ENCODE measurements at regions not wholly inside any gene's neighbourhood (a gene's known extent, or its start where the extent isn't known, plus 50 kb on each side); places are given as distances from the start of the nearest gene placed in this dataset.

- no peak overlapping the region for H2AFZ ChIP-seq (ENCODE audit: low read length)
- H3K9ac ChIP-seq (ENCODE audit: insufficient read depth, low read length): no peak overlapping the region
- H3K27ac ChIP-seq (ENCODE audit: insufficient read depth, low read length): no peak overlapping the region
- H3K79me2 ChIP-seq (ENCODE audit: control insufficient read depth, insufficient read depth, low read length): no peaks in the 10 kb centered on the region
- no peak overlapping the region for H3K4me2 ChIP-seq (ENCODE audit: extremely low read depth, insufficient read depth, low read length)
- no peaks in the 10 kb centered on the region for H3K4me1 ChIP-seq (ENCODE audit: control insufficient read depth, extremely low read depth, insufficient read depth, low read length)
- H3K27me3 ChIP-seq (ENCODE audit: control insufficient read depth, insufficient read depth, low read length): no peaks in the 10 kb centered on the region
- no peaks in the 10 kb centered on the region for H3K9me3 ChIP-seq (ENCODE audit: control insufficient read depth, insufficient read depth, low read depth, low read length)
- H4K20me1 ChIP-seq (ENCODE audit: control insufficient read depth, extremely low read depth, insufficient read depth, low read length): no peaks in the 10 kb centered on the region
- DNase-seq (ENCODE audit: low read depth in 2 of 2): peak; percentile 14 to 37
- TF ChIP-seq EZH2 (IDR thresholded peaks at IDR 0.05; ENCODE audit: low read length, missing control alignments) (no peak), CTCF (conservative IDR thresholded peaks at IDR 0.05 in 1 of 2, IDR thresholded peaks at IDR 0.05 in 1 of 2; ENCODE audit: low read depth in 1 of 2, low read length in 2 of 2) (no peak)
- H3K36me3 ChIP-seq (ENCODE audit: control insufficient read depth, insufficient read depth, low read length): no peaks in the 10 kb centered on the region
- H3K4me3 ChIP-seq (replicated peaks in 1 of 4; ENCODE audit: control extremely low read depth in 1 of 4, insufficient read depth in 1 of 4, low read depth in 3 of 4, low read length in 4 of 4): no peak overlapping the region
Observed at GRCh38 chr15:69903470-69904469, 193.9 kb downstream of the TLE3 start.

GRCh38 chr15:69906256-69907185, 191.2 kb downstream of the TLE3 start:
- Histone ChIP-seq H3K27me3 (ENCODE audit: control insufficient read depth, insufficient read depth, low read length) (peaks cover 2% of the 10 kb centered on the region), H3K36me3 (ENCODE audit: control insufficient read depth, insufficient read depth, low read length) (no peaks in the 10 kb centered on the region), H3K27ac (ENCODE audit: insufficient read depth, low read length) (no peak overlapping the region), H3K4me3 (replicated peaks in 1 of 4; ENCODE audit: control extremely low read depth in 1 of 4, insufficient read depth in 1 of 4, low read depth in 3 of 4, low read length in 4 of 4) (no peak overlapping the region), H3K79me2 (ENCODE audit: control insufficient read depth, insufficient read depth, low read length) (no peaks in the 10 kb centered on the region), H3K9me3 (ENCODE audit: control insufficient read depth, insufficient read depth, low read depth, low read length) (no peaks in the 10 kb centered on the region), H2AFZ (ENCODE audit: low read length) (no peak overlapping the region), H3K9ac (ENCODE audit: insufficient read depth, low read length) (no peak overlapping the region), H4K20me1 (ENCODE audit: control insufficient read depth, extremely low read depth, insufficient read depth, low read length) (no peaks in the 10 kb centered on the region), H3K4me2 (ENCODE audit: extremely low read depth, insufficient read depth, low read length) (no peak overlapping the region), H3K4me1 (ENCODE audit: control insufficient read depth, extremely low read depth, insufficient read depth, low read length) (no peaks in the 10 kb centered on the region)
- no peak for DNase-seq (ENCODE audit: low read depth in 2 of 2)
- TF ChIP-seq EZH2 (IDR thresholded peaks at IDR 0.05; ENCODE audit: low read length, missing control alignments) (no peak), CTCF (conservative IDR thresholded peaks at IDR 0.05 in 1 of 2, IDR thresholded peaks at IDR 0.05 in 1 of 2; ENCODE audit: low read depth in 1 of 2, low read length in 2 of 2) (no peak)

GRCh38 chr15:69908060-69908459, 189.7 kb downstream of the TLE3 start:
- DNase-seq (ENCODE audit: low read depth in 2 of 2): no peak
- H3K79me2 ChIP-seq (ENCODE audit: control insufficient read depth, insufficient read depth, low read length): no peaks in the 10 kb centered on the region
- H3K4me2 ChIP-seq (ENCODE audit: extremely low read depth, insufficient read depth, low read length): no peak overlapping the region
- H3K9me3 ChIP-seq (ENCODE audit: control insufficient read depth, insufficient read depth, low read depth, low read length): no peaks in the 10 kb centered on the region
- no peak overlapping the region for H2AFZ ChIP-seq (ENCODE audit: low read length)
- H3K4me3 ChIP-seq (replicated peaks in 1 of 4; ENCODE audit: control extremely low read depth in 1 of 4, insufficient read depth in 1 of 4, low read depth in 3 of 4, low read length in 4 of 4): no peak overlapping the region
- no peaks in the 10 kb centered on the region for H3K4me1 ChIP-seq (ENCODE audit: control insufficient read depth, extremely low read depth, insufficient read depth, low read length)
- H4K20me1 ChIP-seq (ENCODE audit: control insufficient read depth, extremely low read depth, insufficient read depth, low read length): no peaks in the 10 kb centered on the region
- no peaks in the 10 kb centered on the region for H3K36me3 ChIP-seq (ENCODE audit: control insufficient read depth, insufficient read depth, low read length)
- H3K27me3 ChIP-seq (ENCODE audit: control insufficient read depth, insufficient read depth, low read length): peaks cover 2% of the 10 kb centered on the region
- no peak for TF ChIP-seq EZH2 (IDR thresholded peaks at IDR 0.05; ENCODE audit: low read length, missing control alignments)
- TF ChIP-seq CTCF (conservative IDR thresholded peaks at IDR 0.05 in 1 of 2, IDR thresholded peaks at IDR 0.05 in 1 of 2; ENCODE audit: low read depth in 1 of 2, low read length in 2 of 2): no peak
- H3K9ac ChIP-seq (ENCODE audit: insufficient read depth, low read length): no peak overlapping the region
- no peak overlapping the region for H3K27ac ChIP-seq (ENCODE audit: insufficient read depth, low read length)
